Panc1 (cell line): ENCODE measurements at regions not wholly inside any gene's neighbourhood (a gene's known extent, or its start where the extent isn't known, plus 50 kb on each side); places are given as distances from the start of the nearest gene placed in this dataset.

Source experiments
- ATAC-seq: fragments of 200-7000 bp; cut with Tn5 transposase; 2 replicates; pipeline ENCODE4 v1.9.1; 2020; ENCODE audit warnings: mild to moderate bottlenecking, moderate library complexity
- BruUV-seq: library from RNA; stranded (reverse); fragments of 400-500 nt; replicated peaks from 2 replicates; lab custom pipeline; 2021; lab: Mats Ljungman, UMichigan
- CTCF ChIA-PET: fragments of 300-600 bp; sonication (Branson Sonifier 250); formaldehyde crosslinking; loops from one replicate; lab custom pipeline; 2022; ENCODE audit warnings: antibody characterized with exemption; lab: Charles Lee
- POLR2A ChIA-PET: fragments of 300-600 bp; sonication (Branson Sonifier 250); formaldehyde crosslinking; loops from one replicate; lab custom pipeline; 2022; ENCODE audit warnings: antibody characterized with exemption; lab: Charles Lee
- DNase-seq: peaks from one replicate; pipeline ENCODE4 v3.0.0-alpha.2; 2010; ENCODE audit warnings: low read depth, low spot score
- H3K27ac ChIP-seq: 2 replicates; pipeline ENCODE4 v1.5.1; 2011; ENCODE audit warnings: mild to moderate bottlenecking, low read length, inconsistent platforms
- H3K27me3 ChIP-seq: fragments of 200-500 bp; sonication (Bioruptor generic); 2 replicates; pipeline ENCODE4 v1.6.0; 2014; ENCODE audit warnings: low read length, inconsistent platforms; ENCODE audit not compliant: control insufficient read depth, insufficient read depth
- H3K36me3 ChIP-seq: fragments of 200-500 bp; sonication (Bioruptor generic); 2 replicates; pipeline ENCODE4 v1.5.1; 2014; ENCODE audit warnings: inconsistent platforms, mild to moderate bottlenecking, low read length, moderate library complexity; ENCODE audit not compliant: control insufficient read depth, insufficient read depth
- H3K4me1 ChIP-seq: 2 replicates; pipeline ENCODE4 v1.5.1; 2011; ENCODE audit warnings: inconsistent platforms, mild to moderate bottlenecking, low read length, moderate library complexity; ENCODE audit not compliant: control insufficient read depth, insufficient read depth
- H3K4me3 ChIP-seq, 2 experiments: 2 replicates each; pipeline ENCODE4 v1.5.1; 2011 to 2012; ENCODE audit warnings: low read depth in 2 of 2, low read length in 2 of 2, mild to moderate bottlenecking in 2 of 2, inconsistent platforms in 1 of 2, moderate library complexity in 1 of 2
- H3K9me3 ChIP-seq: fragments of 200-500 bp; sonication (Bioruptor generic); 2 replicates; pipeline ENCODE4 v1.5.1; 2014; ENCODE audit warnings: low read depth, mild to moderate bottlenecking, inconsistent platforms, low read length, moderate library complexity; ENCODE audit not compliant: control insufficient read depth, insufficient read depth
- CTCF ChIP-seq: fragments of 450-650 bp; IDR thresholded peaks from 2 replicates; pipeline ENCODE4 v1.5.1; 2017; ENCODE audit warnings: mild to moderate bottlenecking
- POLR2AphosphoS5 ChIP-seq: IDR thresholded peaks from 2 replicates; pipeline ENCODE4 v1.6.1; 2012; ENCODE audit warnings: mild to moderate bottlenecking, low read depth, low read length, moderate library complexity
- REST ChIP-seq, 2 experiments: IDR thresholded peaks; 2 replicates each; pipeline ENCODE4 v1.6.1; 2011 to 2012; ENCODE audit warnings: low read depth in 2 of 2, control low read depth in 1 of 2, low read length in 1 of 2, mild to moderate bottlenecking in 1 of 2, moderate library complexity in 1 of 2; ENCODE audit not compliant: insufficient read depth in 1 of 2
- SIN3A ChIP-seq: IDR thresholded peaks from 2 replicates; pipeline ENCODE4 v1.6.1; 2012; ENCODE audit warnings: low read depth, mild to moderate bottlenecking, low read length, moderate library complexity, borderline replicate concordance; ENCODE audit not compliant: insufficient read depth
- TCF7L2 ChIP-seq: IDR thresholded peaks from 2 replicates; pipeline ENCODE4 v1.6.1; 2011; ENCODE audit warnings: mild to moderate bottlenecking, low read depth, low read length, inconsistent platforms
- in situ Hi-C: cut with HindIII; loops from 2 replicates; pipeline ENCODE4 v1.10.0; 2016; ENCODE audit warnings: low sequenced_read_pairs, low pct_unique_long_range_greater_than_20kb
- intact Hi-C: fragments of 100-400 bp; cut with micrococcal nuclease; formaldehyde crosslinking; loops from one replicate; pipeline ENCODE4 v1.10.0; 2022; ENCODE audit not compliant: unreplicated experiment

- Histone ChIP-seq H3K9me3 (no peaks in the 10 kb centered on the region), H3K4me1 (no peaks in the 10 kb centered on the region), H3K4me3 (no peak overlapping the region), H3K27ac (no peak overlapping the region), H3K36me3 (no peaks in the 10 kb centered on the region), H3K27me3 (no peaks in the 10 kb centered on the region)
- intact Hi-C loops = no loop called here
- no TSS peak for BruUV-seq
- no peak for DNase-seq
- ChIA-PET POLR2A (no interaction called here), CTCF (no interaction called here)
- in situ Hi-C loops = no loop called here
- TF ChIP-seq POLR2AphosphoS5 (no peak), REST (IDR thresholded peaks at IDR 0.05; ENCODE audit: insufficient read depth in 1 of 2, low read depth in 2 of 2, low read length in 1 of 2) (no peak), TCF7L2 (no peak), SIN3A (no peak), CTCF (no peak)
- no peak for ATAC-seq
Observed at GRCh38 chr4:181796502-181796901, 446.7 kb upstream of the TENM3 start.

- CTCF ChIA-PET = no interaction called here
- Histone ChIP-seq H3K4me3 (no peak overlapping the region), H3K27me3 (no peaks in the 10 kb centered on the region), H3K4me1 (no peaks in the 10 kb centered on the region), H3K9me3 (no peaks in the 10 kb centered on the region), H3K36me3 (no peaks in the 10 kb centered on the region), H3K27ac (no peak overlapping the region)
- intact Hi-C loops = no loop called here
- TF ChIP-seq REST (IDR thresholded peaks at IDR 0.05; ENCODE audit: insufficient read depth in 1 of 2, low read depth in 2 of 2, low read length in 1 of 2) (no peak), TCF7L2 (no peak), CTCF (no peak), POLR2AphosphoS5 (no peak), SIN3A (no peak)
- ATAC-seq = no peak
- no peak for DNase-seq
- POLR2A ChIA-PET = no interaction called here
- BruUV-seq = no TSS peak
- in situ Hi-C loops = no loop called here
Observed at GRCh38 chr4:181798536-181798935, 444.7 kb upstream of the TENM3 start.
